ENCODE measurements at regions not wholly inside any gene's neighbourhood (a gene's known extent, or its start where the extent isn't known, plus 50 kb on each side); places are given as distances from the start of the nearest gene placed in this dataset.

DNA sequence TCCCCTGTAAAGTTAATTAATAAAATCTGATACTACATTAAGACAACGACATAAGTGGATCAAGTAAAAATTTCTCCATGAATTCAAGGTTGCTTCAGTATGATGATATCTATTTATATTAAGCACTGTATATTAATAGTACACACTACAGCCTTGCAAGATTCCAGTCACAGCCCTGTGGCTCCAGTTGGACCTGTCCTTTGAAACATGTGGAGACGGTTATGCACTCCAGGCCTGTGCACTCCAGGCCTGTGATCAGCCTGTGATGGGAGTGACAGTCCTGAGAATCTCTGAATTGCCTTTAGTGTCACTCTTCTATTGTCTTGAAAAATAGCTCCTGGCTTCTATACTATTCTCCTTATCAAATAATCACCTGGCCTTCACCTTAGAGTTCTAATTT is 981.1 kb upstream of the AGA start:
- no peak overlapping the region for H3K27ac ChIP-seq (ENCODE audit: low read depth, low read length, poor library complexity, severe bottlenecking)
- TF ChIP-seq, protein P1, sequence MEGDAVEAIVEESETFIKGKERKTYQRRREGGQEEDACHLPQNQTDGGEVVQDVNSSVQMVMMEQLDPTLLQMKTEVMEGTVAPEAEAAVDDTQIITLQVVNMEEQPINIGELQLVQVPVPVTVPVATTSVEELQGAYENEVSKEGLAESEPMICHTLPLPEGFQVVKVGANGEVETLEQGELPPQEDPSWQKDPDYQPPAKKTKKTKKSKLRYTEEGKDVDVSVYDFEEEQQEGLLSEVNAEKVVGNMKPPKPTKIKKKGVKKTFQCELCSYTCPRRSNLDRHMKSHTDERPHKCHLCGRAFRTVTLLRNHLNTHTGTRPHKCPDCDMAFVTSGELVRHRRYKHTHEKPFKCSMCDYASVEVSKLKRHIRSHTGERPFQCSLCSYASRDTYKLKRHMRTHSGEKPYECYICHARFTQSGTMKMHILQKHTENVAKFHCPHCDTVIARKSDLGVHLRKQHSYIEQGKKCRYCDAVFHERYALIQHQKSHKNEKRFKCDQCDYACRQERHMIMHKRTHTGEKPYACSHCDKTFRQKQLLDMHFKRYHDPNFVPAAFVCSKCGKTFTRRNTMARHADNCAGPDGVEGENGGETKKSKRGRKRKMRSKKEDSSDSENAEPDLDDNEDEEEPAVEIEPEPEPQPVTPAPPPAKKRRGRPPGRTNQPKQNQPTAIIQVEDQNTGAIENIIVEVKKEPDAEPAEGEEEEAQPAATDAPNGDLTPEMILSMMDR (conservative IDR thresholded peaks at IDR 0.05; ENCODE audit: low read depth, low read length): no peak
- TF ChIP-seq EZH2 (IDR thresholded peaks at IDR 0.05; ENCODE audit: borderline replicate concordance, low read depth, low read length, poor library complexity, severe bottlenecking): no peak
- no TSS peak for BruUV-seq (replicated peaks)
- intact Hi-C loops (cut with micrococcal nuclease; ENCODE audit: unreplicated experiment): no loop called here
- H3K27me3 ChIP-seq (replicated peaks; ENCODE audit: insufficient read depth, low read depth, low read length, poor library complexity): no peaks in the 10 kb centered on the region
- H3K4me1 ChIP-seq (ENCODE audit: insufficient read depth, low read length, poor library complexity, severe bottlenecking): no peaks in the 10 kb centered on the region
- no peaks in the 10 kb centered on the region for H3K9me3 ChIP-seq (ENCODE audit: low read depth, low read length, poor library complexity, severe bottlenecking)
- H3K4me3 ChIP-seq (ENCODE audit: low read depth, low read length, poor library complexity, severe bottlenecking): no peak overlapping the region
- no peak for DNase-seq (ENCODE audit: low spot score)
- ChIA-PET POLR2A (ENCODE audit: low non-redundant PET) (no interaction called here), CTCF (no interaction called here)
- H3K36me3 ChIP-seq (ENCODE audit: insufficient read depth, low read length, poor library complexity, severe bottlenecking): no peaks in the 10 kb centered on the region

DNA sequence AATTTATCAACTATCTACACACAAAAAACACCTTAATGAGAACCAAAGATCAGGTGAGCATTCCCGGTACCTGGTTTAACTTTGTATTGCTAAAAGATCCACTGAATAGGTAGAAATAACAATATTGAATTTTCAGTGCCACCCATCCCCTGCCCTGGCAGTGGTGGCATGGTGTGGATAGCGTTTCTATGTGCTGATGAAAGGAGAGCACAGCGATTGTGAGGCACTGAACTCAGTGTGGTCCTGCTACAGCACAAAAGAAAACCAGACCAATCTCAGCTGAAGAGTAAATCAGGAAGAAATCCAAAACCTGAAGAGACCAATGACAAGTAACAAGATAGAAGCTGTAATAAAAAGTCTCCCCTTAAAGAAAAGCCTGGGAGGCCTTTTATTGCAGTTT is 984.6 kb upstream of the AGA start:
- Histone ChIP-seq H3K4me1 (ENCODE audit: insufficient read depth, low read length, poor library complexity, severe bottlenecking) (no peaks in the 10 kb centered on the region), H3K27ac (ENCODE audit: low read depth, low read length, poor library complexity, severe bottlenecking) (no peak overlapping the region), H3K4me3 (ENCODE audit: low read depth, low read length, poor library complexity, severe bottlenecking) (no peak overlapping the region), H3K27me3 (replicated peaks; ENCODE audit: insufficient read depth, low read depth, low read length, poor library complexity) (no peaks in the 10 kb centered on the region), H3K9me3 (ENCODE audit: low read depth, low read length, poor library complexity, severe bottlenecking) (no peaks in the 10 kb centered on the region), H3K36me3 (ENCODE audit: insufficient read depth, low read length, poor library complexity, severe bottlenecking) (no peaks in the 10 kb centered on the region)
- TF ChIP-seq, protein P1 (conservative IDR thresholded peaks at IDR 0.05; ENCODE audit: low read depth, low read length): no peak
- no peak for TF ChIP-seq EZH2 (IDR thresholded peaks at IDR 0.05; ENCODE audit: borderline replicate concordance, low read depth, low read length, poor library complexity, severe bottlenecking)
- intact Hi-C loops (cut with micrococcal nuclease; ENCODE audit: unreplicated experiment): no loop called here
- BruUV-seq (replicated peaks): no TSS peak
- no peak for DNase-seq (ENCODE audit: low spot score)
- POLR2A ChIA-PET (ENCODE audit: low non-redundant PET): no interaction called here
- CTCF ChIA-PET: no interaction called here

DNA sequence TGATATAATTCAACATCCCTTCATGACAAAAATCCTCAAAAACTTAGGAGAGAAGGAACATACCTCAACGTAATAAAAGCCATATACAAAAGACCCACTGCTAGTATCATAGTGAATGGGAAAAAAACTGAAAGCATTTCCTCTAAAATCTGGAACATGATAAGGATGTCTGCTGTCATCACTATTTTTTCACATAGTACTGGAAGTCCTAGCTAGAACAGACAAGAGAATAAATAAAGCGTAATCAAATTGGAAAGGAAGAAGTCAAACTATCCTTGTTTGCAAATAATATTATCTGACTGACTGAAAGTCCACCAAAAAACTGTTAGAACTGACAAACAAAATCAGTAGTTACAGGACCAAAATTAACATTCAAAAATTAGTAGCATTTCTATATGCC is 985.4 kb upstream of the AGA start:
- H3K36me3 ChIP-seq (ENCODE audit: insufficient read depth, low read length, poor library complexity, severe bottlenecking): no peaks in the 10 kb centered on the region
- TF ChIP-seq, protein P1 (conservative IDR thresholded peaks at IDR 0.05; ENCODE audit: low read depth, low read length): no peak
- TF ChIP-seq EZH2 (IDR thresholded peaks at IDR 0.05; ENCODE audit: borderline replicate concordance, low read depth, low read length, poor library complexity, severe bottlenecking): no peak
- H3K27me3 ChIP-seq (replicated peaks; ENCODE audit: insufficient read depth, low read depth, low read length, poor library complexity): no peaks in the 10 kb centered on the region
- H3K4me3 ChIP-seq (ENCODE audit: low read depth, low read length, poor library complexity, severe bottlenecking): no peak overlapping the region
- H3K9me3 ChIP-seq (ENCODE audit: low read depth, low read length, poor library complexity, severe bottlenecking): no peaks in the 10 kb centered on the region
- POLR2A ChIA-PET (ENCODE audit: low non-redundant PET): no interaction called here
- CTCF ChIA-PET: no interaction called here
- H3K27ac ChIP-seq (ENCODE audit: low read depth, low read length, poor library complexity, severe bottlenecking): no peak overlapping the region
- no TSS peak for BruUV-seq (replicated peaks)
- intact Hi-C loops (cut with micrococcal nuclease; ENCODE audit: unreplicated experiment): no loop called here
- no peak for DNase-seq (ENCODE audit: low spot score)
- no peaks in the 10 kb centered on the region for H3K4me1 ChIP-seq (ENCODE audit: insufficient read depth, low read length, poor library complexity, severe bottlenecking)
